ENCODE measurements at regions not wholly inside any gene's neighbourhood (a gene's known extent, or its start where the extent isn't known, plus 50 kb on each side); places are given as distances from the start of the nearest gene placed in this dataset.

DNA sequence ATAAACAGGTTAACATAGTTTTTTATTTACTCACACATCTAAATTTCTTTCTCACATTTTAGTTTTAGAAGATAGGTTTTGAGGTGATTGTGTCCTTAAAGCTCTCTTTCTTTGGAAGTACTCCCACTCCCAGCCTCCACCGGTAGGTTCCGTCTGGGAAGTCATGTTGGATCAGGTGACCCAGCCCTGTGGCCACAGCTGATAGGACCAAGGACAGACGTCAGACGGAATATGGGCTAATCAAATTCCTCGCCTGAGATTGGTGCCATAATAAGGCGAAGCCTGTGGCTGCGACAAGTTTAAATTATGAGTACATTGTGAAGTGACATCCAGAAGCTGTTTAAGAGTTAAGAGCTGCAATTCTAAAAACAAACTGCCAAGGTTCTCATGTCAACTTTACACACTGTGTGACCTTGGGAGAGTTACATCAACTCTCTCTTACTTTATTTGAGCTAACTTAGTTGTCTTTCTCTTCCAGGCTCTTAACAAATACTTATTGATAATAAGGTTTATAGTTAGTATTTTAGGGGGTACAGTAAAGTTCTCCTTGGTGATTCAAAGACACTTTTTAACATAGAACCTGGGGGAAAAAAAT lies 133.6 kb downstream of the NPY start:
- TF ChIP-seq CTCF (IDR thresholded peaks at IDR 0.05; ENCODE audit: poor library complexity, severe bottlenecking): no peak
- DNase-seq (ENCODE audit: low spot score): no peak
- ATAC-seq (ENCODE audit: low read depth): no peak
- H3K4me1 ChIP-seq (ENCODE audit: insufficient read depth, poor library complexity, severe bottlenecking): no peaks in the 10 kb centered on the region
- H3K9me3 ChIP-seq (ENCODE audit: severe bottlenecking): no peaks in the 10 kb centered on the region
- H3K27ac ChIP-seq (ENCODE audit: poor library complexity, severe bottlenecking): no peak overlapping the region
- H3K27me3 ChIP-seq (ENCODE audit: insufficient read depth, poor library complexity, severe bottlenecking): no peaks in the 10 kb centered on the region
- no peak overlapping the region for H3K4me3 ChIP-seq (ENCODE audit: severe bottlenecking)
- no peaks in the 10 kb centered on the region for H3K36me3 ChIP-seq (ENCODE audit: low read depth)

GRCh38 chr7:24419077-24419476 lies 135.1 kb downstream of the NPY start:
- H3K27ac ChIP-seq (ENCODE audit: poor library complexity, severe bottlenecking): no peak overlapping the region
- no peak overlapping the region for H3K4me3 ChIP-seq (ENCODE audit: severe bottlenecking)
- H3K4me1 ChIP-seq (ENCODE audit: insufficient read depth, poor library complexity, severe bottlenecking): no peaks in the 10 kb centered on the region
- ATAC-seq (ENCODE audit: low read depth): no peak; the same call in 2 of the 3 replicates
- DNase-seq (ENCODE audit: low spot score): no peak
- no peaks in the 10 kb centered on the region for H3K27me3 ChIP-seq (ENCODE audit: insufficient read depth, poor library complexity, severe bottlenecking)
- TF ChIP-seq CTCF (IDR thresholded peaks at IDR 0.05; ENCODE audit: poor library complexity, severe bottlenecking): no peak
- H3K9me3 ChIP-seq (ENCODE audit: severe bottlenecking): no peaks in the 10 kb centered on the region
- H3K36me3 ChIP-seq (ENCODE audit: low read depth): no peaks in the 10 kb centered on the region

GRCh38 chr7:24419511-24419910 lies 135.5 kb downstream of the NPY start:
- Histone ChIP-seq H3K27ac (ENCODE audit: poor library complexity, severe bottlenecking) (no peak overlapping the region), H3K9me3 (ENCODE audit: severe bottlenecking) (no peaks in the 10 kb centered on the region), H3K4me1 (ENCODE audit: insufficient read depth, poor library complexity, severe bottlenecking) (no peaks in the 10 kb centered on the region), H3K27me3 (ENCODE audit: insufficient read depth, poor library complexity, severe bottlenecking) (no peaks in the 10 kb centered on the region), H3K36me3 (ENCODE audit: low read depth) (no peaks in the 10 kb centered on the region), H3K4me3 (ENCODE audit: severe bottlenecking) (no peak overlapping the region)
- DNase-seq (ENCODE audit: low spot score) (no peak), ATAC-seq (ENCODE audit: low read depth) (no peak)
- TF ChIP-seq CTCF (IDR thresholded peaks at IDR 0.05; ENCODE audit: poor library complexity, severe bottlenecking): no peak

GRCh38 chr7:24422441-24423010 lies 138.5 kb downstream of the NPY start:
- no peak for TF ChIP-seq CTCF (IDR thresholded peaks at IDR 0.05; ENCODE audit: poor library complexity, severe bottlenecking)
- Histone ChIP-seq H3K4me3 (ENCODE audit: severe bottlenecking) (no peak overlapping the region), H3K9me3 (ENCODE audit: severe bottlenecking) (no peaks in the 10 kb centered on the region), H3K4me1 (ENCODE audit: insufficient read depth, poor library complexity, severe bottlenecking) (no peaks in the 10 kb centered on the region), H3K36me3 (ENCODE audit: low read depth) (no peaks in the 10 kb centered on the region), H3K27ac (ENCODE audit: poor library complexity, severe bottlenecking) (no peak overlapping the region), H3K27me3 (ENCODE audit: insufficient read depth, poor library complexity, severe bottlenecking) (no peaks in the 10 kb centered on the region)
- no peak for DNase-seq (ENCODE audit: low spot score)
- ATAC-seq (ENCODE audit: low read depth): no peak

GRCh38 chr7:24425664-24426063 lies 141.7 kb downstream of the NPY start:
- no peak for ATAC-seq (ENCODE audit: low read depth)
- H3K27ac ChIP-seq (ENCODE audit: poor library complexity, severe bottlenecking): no peak overlapping the region

More at GRCh38 chr7:24425664-24426063, 141.7 kb downstream of the NPY start:
- Histone ChIP-seq H3K9me3 (ENCODE audit: severe bottlenecking) (no peaks in the 10 kb centered on the region), H3K36me3 (ENCODE audit: low read depth) (no peaks in the 10 kb centered on the region), H3K4me3 (ENCODE audit: severe bottlenecking) (no peak overlapping the region), H3K27me3 (ENCODE audit: insufficient read depth, poor library complexity, severe bottlenecking) (no peaks in the 10 kb centered on the region), H3K4me1 (ENCODE audit: insufficient read depth, poor library complexity, severe bottlenecking) (no peaks in the 10 kb centered on the region)
- no peak for TF ChIP-seq CTCF (IDR thresholded peaks at IDR 0.05; ENCODE audit: poor library complexity, severe bottlenecking)
- DNase-seq (ENCODE audit: low spot score): no peak

Measured in RWPE2 (cell line).